ENCODE measurements at regions not wholly inside any gene's neighbourhood (a gene's known extent, or its start where the extent isn't known, plus 50 kb on each side); places are given as distances from the start of the nearest gene placed in this dataset.

GRCh38 chr2:133780099-133780996 is 212.1 kb upstream of the NCKAP5 start:
- Histone ChIP-seq H3K9ac (ENCODE audit: low read depth, low read length) (no peak overlapping the region), H3K9me3 (ENCODE audit: control insufficient read depth, insufficient read depth, low read length) (no peaks in the 10 kb centered on the region), H3K4me1 (ENCODE audit: insufficient read depth, low read length) (no peaks in the 10 kb centered on the region), H3K36me3 (ENCODE audit: insufficient read depth, low read length) (no peaks in the 10 kb centered on the region)

- Histone ChIP-seq H3K36me3 (ENCODE audit: insufficient read depth, low read length) (no peaks in the 10 kb centered on the region), H3K9ac (ENCODE audit: low read depth, low read length) (no peak overlapping the region), H3K9me3 (ENCODE audit: control insufficient read depth, insufficient read depth, low read length) (no peaks in the 10 kb centered on the region), H3K4me1 (ENCODE audit: insufficient read depth, low read length) (no peaks in the 10 kb centered on the region)
Measured at GRCh38 chr2:133780997-133781513, 212.8 kb upstream of the NCKAP5 start.

GRCh38 chr2:133787207-133787606 is 218.9 kb upstream of the NCKAP5 start:
- H3K4me1 ChIP-seq (ENCODE audit: insufficient read depth, low read length): no peaks in the 10 kb centered on the region
- no peaks in the 10 kb centered on the region for H3K36me3 ChIP-seq (ENCODE audit: insufficient read depth, low read length)
- H3K9ac ChIP-seq (ENCODE audit: low read depth, low read length): no peak overlapping the region
- no peaks in the 10 kb centered on the region for H3K9me3 ChIP-seq (ENCODE audit: control insufficient read depth, insufficient read depth, low read length)

GRCh38 chr2:133787651-133788050 is 219.4 kb upstream of the NCKAP5 start:
- Histone ChIP-seq H3K9ac (ENCODE audit: low read depth, low read length) (no peak overlapping the region), H3K4me1 (ENCODE audit: insufficient read depth, low read length) (no peaks in the 10 kb centered on the region), H3K9me3 (ENCODE audit: control insufficient read depth, insufficient read depth, low read length) (no peaks in the 10 kb centered on the region), H3K36me3 (ENCODE audit: insufficient read depth, low read length) (no peaks in the 10 kb centered on the region)

- Histone ChIP-seq H3K4me1 (ENCODE audit: insufficient read depth, low read length) (no peaks in the 10 kb centered on the region), H3K9ac (ENCODE audit: low read depth, low read length) (no peak overlapping the region), H3K9me3 (ENCODE audit: control insufficient read depth, insufficient read depth, low read length) (no peaks in the 10 kb centered on the region), H3K36me3 (ENCODE audit: insufficient read depth, low read length) (no peaks in the 10 kb centered on the region)
Measured at GRCh38 chr2:133788386-133788785, 220.1 kb upstream of the NCKAP5 start.

GRCh38 chr2:133789743-133790142 is 221.5 kb upstream of the NCKAP5 start:
- no peak overlapping the region for H3K9ac ChIP-seq (ENCODE audit: low read depth, low read length)
- H3K9me3 ChIP-seq (ENCODE audit: control insufficient read depth, insufficient read depth, low read length): peaks cover 2% of the 10 kb centered on the region; the same call in 1 of the 2 replicates
- H3K36me3 ChIP-seq (ENCODE audit: insufficient read depth, low read length): no peaks in the 10 kb centered on the region
- no peaks in the 10 kb centered on the region for H3K4me1 ChIP-seq (ENCODE audit: insufficient read depth, low read length)

GRCh38 chr2:133790711-133791110 is 222.4 kb upstream of the NCKAP5 start:
- H3K9me3 ChIP-seq (ENCODE audit: control insufficient read depth, insufficient read depth, low read length): peaks cover 2% of the 10 kb centered on the region; the same call in 1 of the 2 replicates
- H3K36me3 ChIP-seq (ENCODE audit: insufficient read depth, low read length): no peaks in the 10 kb centered on the region
- H3K4me1 ChIP-seq (ENCODE audit: insufficient read depth, low read length): no peaks in the 10 kb centered on the region
- no peak overlapping the region for H3K9ac ChIP-seq (ENCODE audit: low read depth, low read length)

DNA sequence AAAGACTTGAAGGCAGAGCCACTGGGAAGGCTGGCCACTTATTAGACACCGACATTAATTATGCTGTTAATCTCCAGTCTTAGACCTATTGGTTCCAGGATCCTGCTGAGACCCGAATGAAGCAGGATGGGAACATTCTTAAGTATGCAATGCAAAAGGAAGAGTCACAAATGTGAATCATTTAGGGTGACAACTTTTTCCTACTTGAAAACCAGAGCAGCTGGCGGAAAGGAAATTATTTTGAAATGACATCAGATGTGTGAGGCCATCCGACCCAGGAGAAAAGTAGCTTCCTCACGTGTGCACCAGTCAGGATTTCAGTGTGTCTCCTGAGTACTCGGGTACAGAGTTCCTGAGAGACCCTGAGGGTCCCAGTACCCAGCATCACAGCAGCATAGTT is 222.9 kb upstream of the NCKAP5 start:
- H3K9ac ChIP-seq (ENCODE audit: low read depth, low read length): no peak overlapping the region
- H3K4me1 ChIP-seq (ENCODE audit: insufficient read depth, low read length): no peaks in the 10 kb centered on the region
- H3K9me3 ChIP-seq (ENCODE audit: control insufficient read depth, insufficient read depth, low read length): peaks cover 2% of the 10 kb centered on the region; the same call in 1 of the 2 replicates
- H3K36me3 ChIP-seq (ENCODE audit: insufficient read depth, low read length): no peaks in the 10 kb centered on the region

DNA sequence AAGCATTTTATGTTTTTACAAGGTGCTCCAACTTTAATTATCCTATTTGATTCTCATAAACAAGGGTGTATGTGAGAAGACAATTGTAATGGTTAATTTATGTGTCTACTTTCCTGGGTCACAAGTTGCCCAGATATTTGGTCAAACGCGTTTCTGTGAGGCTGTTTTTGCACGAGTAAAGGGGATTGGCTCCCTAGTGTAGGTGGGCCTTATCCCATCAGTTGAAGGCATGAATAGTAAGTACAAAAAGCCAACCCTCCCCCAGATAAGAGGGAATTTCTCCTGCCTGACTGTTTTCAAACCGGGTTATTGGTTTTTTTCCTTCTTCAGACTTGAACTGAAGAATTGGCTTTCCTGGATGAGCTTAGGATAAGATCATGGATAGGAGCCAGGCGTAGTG is 224.0 kb upstream of the NCKAP5 start:
- Histone ChIP-seq H3K9me3 (ENCODE audit: control insufficient read depth, insufficient read depth, low read length) (peaks cover 2% of the 10 kb centered on the region; the same call in 1 of the 2 replicates), H3K36me3 (ENCODE audit: insufficient read depth, low read length) (no peaks in the 10 kb centered on the region), H3K4me1 (ENCODE audit: insufficient read depth, low read length) (no peaks in the 10 kb centered on the region), H3K9ac (ENCODE audit: low read depth, low read length) (no peak overlapping the region)

DNA sequence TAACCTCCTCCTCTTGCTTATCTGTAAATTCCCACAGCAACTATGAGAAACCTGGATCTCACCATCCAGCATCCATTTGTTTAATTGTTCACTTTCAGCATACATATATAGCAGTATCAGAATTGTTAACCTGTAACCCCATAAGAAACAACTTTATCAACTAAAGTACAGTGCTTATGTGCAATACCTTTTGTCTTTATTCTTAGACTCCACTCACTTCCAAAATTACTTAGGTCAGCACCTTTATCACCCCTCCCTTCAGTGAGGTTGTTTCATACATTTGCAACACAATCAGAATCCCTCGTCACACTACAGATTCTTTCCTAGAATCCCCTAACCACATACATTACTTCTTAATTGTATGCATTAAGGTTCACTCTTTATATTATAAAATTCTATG is 225.9 kb upstream of the NCKAP5 start:
- Histone ChIP-seq H3K4me1 (ENCODE audit: insufficient read depth, low read length) (no peaks in the 10 kb centered on the region), H3K9ac (ENCODE audit: low read depth, low read length) (no peak overlapping the region), H3K9me3 (ENCODE audit: control insufficient read depth, insufficient read depth, low read length) (peaks cover 2% of the 10 kb centered on the region; the same call in 1 of the 2 replicates), H3K36me3 (ENCODE audit: insufficient read depth, low read length) (no peaks in the 10 kb centered on the region)

DNA sequence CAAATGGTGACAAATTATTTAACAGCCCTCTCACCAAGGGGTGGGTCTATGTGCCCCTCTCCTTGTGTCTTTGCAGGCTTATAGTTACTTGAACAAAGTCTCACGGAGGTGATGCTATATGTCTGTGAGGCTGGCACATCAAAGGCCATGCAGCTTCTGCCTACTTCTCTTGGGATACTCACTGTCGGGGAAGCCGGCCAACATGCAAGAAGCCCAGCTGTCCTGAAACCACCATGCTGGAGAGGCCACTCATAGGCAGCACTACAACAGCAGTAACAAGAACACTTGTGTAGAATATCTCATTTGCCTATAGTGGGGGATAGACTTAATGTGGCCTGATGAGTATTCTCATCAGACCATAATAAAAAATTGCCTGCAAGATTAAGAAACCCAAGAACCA is 233.7 kb upstream of the NCKAP5 start:
- Histone ChIP-seq H3K9ac (ENCODE audit: low read depth, low read length) (no peak overlapping the region), H3K4me1 (ENCODE audit: insufficient read depth, low read length) (no peaks in the 10 kb centered on the region), H3K9me3 (ENCODE audit: control insufficient read depth, insufficient read depth, low read length) (no peaks in the 10 kb centered on the region), H3K36me3 (ENCODE audit: insufficient read depth, low read length) (no peaks in the 10 kb centered on the region)

- Histone ChIP-seq H3K4me1 (ENCODE audit: insufficient read depth, low read length) (no peaks in the 10 kb centered on the region), H3K9me3 (ENCODE audit: control insufficient read depth, insufficient read depth, low read length) (no peaks in the 10 kb centered on the region), H3K36me3 (ENCODE audit: insufficient read depth, low read length) (no peaks in the 10 kb centered on the region), H3K9ac (ENCODE audit: low read depth, low read length) (no peak overlapping the region)
Measured at GRCh38 chr2:133802409-133803039, 234.3 kb upstream of the NCKAP5 start.

GRCh38 chr2:133806564-133806963 is 238.3 kb upstream of the NCKAP5 start:
- no peaks in the 10 kb centered on the region for H3K36me3 ChIP-seq (ENCODE audit: insufficient read depth, low read length)
- no peak overlapping the region for H3K9ac ChIP-seq (ENCODE audit: low read depth, low read length)
- no peaks in the 10 kb centered on the region for H3K9me3 ChIP-seq (ENCODE audit: control insufficient read depth, insufficient read depth, low read length)
- H3K4me1 ChIP-seq (ENCODE audit: insufficient read depth, low read length): no peaks in the 10 kb centered on the region

DNA sequence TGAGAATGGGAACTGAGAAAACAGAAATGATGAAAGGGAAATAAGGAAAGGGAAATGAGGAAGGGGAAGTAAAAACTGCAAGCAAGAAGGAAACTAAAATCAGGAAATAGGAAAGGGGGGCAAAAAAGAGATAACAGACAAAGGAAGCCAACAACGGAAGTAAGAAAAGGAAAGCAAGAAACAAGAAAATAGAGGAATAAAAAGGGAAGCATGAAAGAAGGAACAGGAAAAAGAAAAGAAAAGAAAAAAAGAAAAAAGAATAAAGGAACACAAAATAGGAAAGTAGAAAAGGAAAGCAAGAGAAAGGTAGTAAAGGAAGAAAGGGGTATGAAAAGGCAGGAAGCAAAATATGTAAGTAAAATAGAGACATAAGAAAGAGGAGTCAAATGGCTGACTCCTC is 241.2 kb upstream of the NCKAP5 start:
- Histone ChIP-seq H3K36me3 (ENCODE audit: insufficient read depth, low read length) (no peaks in the 10 kb centered on the region), H3K9ac (ENCODE audit: low read depth, low read length) (no peak overlapping the region), H3K4me1 (ENCODE audit: insufficient read depth, low read length) (no peaks in the 10 kb centered on the region), H3K9me3 (ENCODE audit: control insufficient read depth, insufficient read depth, low read length) (no peaks in the 10 kb centered on the region)

DNA sequence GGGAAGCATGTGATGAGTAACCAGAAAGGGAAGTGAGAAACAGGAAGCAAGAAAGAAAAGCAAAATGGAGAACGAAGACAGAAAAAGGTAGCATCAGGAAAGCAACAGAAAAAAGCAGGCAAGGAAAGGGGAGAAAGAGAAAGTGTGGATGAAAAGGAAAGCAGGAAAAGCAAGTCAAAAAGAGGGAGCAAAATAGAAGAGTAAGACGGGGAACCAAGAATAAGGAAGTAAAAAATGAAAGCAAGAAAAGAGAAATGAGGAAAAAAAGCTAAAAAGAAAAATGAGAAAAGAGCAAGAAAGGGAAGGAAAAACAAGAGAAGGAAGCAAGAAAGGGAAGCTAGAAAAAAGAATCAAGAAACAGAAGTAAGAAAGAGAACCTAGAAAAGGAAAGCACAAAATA is 242.3 kb upstream of the NCKAP5 start:
- H3K9me3 ChIP-seq (ENCODE audit: control insufficient read depth, insufficient read depth, low read length): no peaks in the 10 kb centered on the region
- H3K9ac ChIP-seq (ENCODE audit: low read depth, low read length): no peak overlapping the region
- H3K36me3 ChIP-seq (ENCODE audit: insufficient read depth, low read length): no peaks in the 10 kb centered on the region
- 0 out of 2 replicates have a peak, but pooled peaks cover under 1% of the 10 kb centered on the region for H3K4me1 ChIP-seq (ENCODE audit: insufficient read depth, low read length)

Data from ES-I3 (cell line).